Neuronal stem cell (in vitro differentiated cells): ENCODE measurements at regions not wholly inside any gene's neighbourhood (a gene's known extent, or its start where the extent isn't known, plus 50 kb on each side); places are given as distances from the start of the nearest gene placed in this dataset.

Source experiments
- DNase-seq: peaks from one replicate; pipeline ENCODE4 v3.0.0-alpha.2; 2013; ENCODE audit warnings: low spot score
- H2AFZ ChIP-seq: one replicate; pipeline ENCODE4 v1.6.1; 2013; ENCODE audit warnings: mild to moderate bottlenecking, low read length, inconsistent platforms
- H2AK5ac ChIP-seq: 2 replicates; pipeline ENCODE4 v1.6.1; 2013; ENCODE audit warnings: low read depth, mild to moderate bottlenecking, inconsistent platforms, low read length, moderate library complexity, mixed read lengths
- H2BK120ac ChIP-seq: 2 replicates; pipeline ENCODE4 v1.6.1; 2013; ENCODE audit warnings: low read depth, mild to moderate bottlenecking, inconsistent platforms, low read length, moderate library complexity, mixed read lengths
- H2BK12ac ChIP-seq: one replicate; pipeline ENCODE4 v1.6.1; 2013; ENCODE audit warnings: low read length, inconsistent platforms
- H2BK15ac ChIP-seq: 2 replicates; pipeline ENCODE4 v1.6.1; 2013; ENCODE audit warnings: mild to moderate bottlenecking, low read length, inconsistent platforms, mixed read lengths
- H2BK5ac ChIP-seq: one replicate; pipeline ENCODE4 v1.6.1; 2013; ENCODE audit warnings: inconsistent platforms, mild to moderate bottlenecking, low read length, moderate library complexity
- H3K14ac ChIP-seq: one replicate; pipeline ENCODE4 v1.6.1; 2013; ENCODE audit warnings: low read length, inconsistent platforms
- H3K18ac ChIP-seq: 2 replicates; pipeline ENCODE4 v1.6.1; 2013; ENCODE audit warnings: low read length, inconsistent platforms
- H3K23ac ChIP-seq: 2 replicates; pipeline ENCODE4 v1.6.1; 2013; ENCODE audit warnings: low read depth, mild to moderate bottlenecking, mixed read lengths, low read length, inconsistent platforms; ENCODE audit not compliant: poor library complexity
- H3K27ac ChIP-seq: replicated peaks from 3 replicates; pipeline ENCODE4 v1.5.1; 2013; ENCODE audit warnings: low read length, inconsistent platforms
- H3K27me3 ChIP-seq, 3 experiments: 2 replicates each; pipeline ENCODE4 v1.6.1; 2013; ENCODE audit warnings: low read length in 3 of 3, mild to moderate bottlenecking in 2 of 3, inconsistent platforms in 1 of 3, low read depth in 1 of 3, mixed read lengths in 1 of 3, moderate library complexity in 1 of 3; ENCODE audit not compliant: control insufficient read depth in 3 of 3, insufficient read depth in 3 of 3
- H3K36me3 ChIP-seq, 2 donors: replicated peaks in 1 of 2; 2 replicates each; pipeline ENCODE4 v1.6.1; 2013; ENCODE audit warnings: low read length in 2 of 2; ENCODE audit not compliant: control insufficient read depth in 2 of 2, insufficient read depth in 2 of 2
- H3K4ac ChIP-seq: 2 replicates; pipeline ENCODE4 v1.6.1; 2013; ENCODE audit warnings: inconsistent platforms, mild to moderate bottlenecking, low read length, moderate library complexity
- H3K4me1 ChIP-seq, 2 donors: 1 replicate in 1 of 2; 2 replicates in 1 of 2; pipeline ENCODE4 v1.6.1; 2013; ENCODE audit warnings: low read length in 2 of 2, low read depth in 1 of 2; ENCODE audit not compliant: control insufficient read depth in 2 of 2, insufficient read depth in 1 of 2
- H3K4me2 ChIP-seq: one replicate; pipeline ENCODE4 v1.6.1; 2013; ENCODE audit warnings: mild to moderate bottlenecking, low read length, inconsistent platforms; ENCODE audit not compliant: insufficient read depth, poor library complexity, severe bottlenecking
- H3K4me3 ChIP-seq, 2 donors: 2 replicates each; pipeline ENCODE4 v1.5.1; 2013; ENCODE audit warnings: low read length in 2 of 2, mild to moderate bottlenecking in 2 of 2, inconsistent platforms in 1 of 2, moderate library complexity in 1 of 2
- H3K79me1 ChIP-seq: one replicate; pipeline ENCODE4 v1.6.1; 2013; ENCODE audit warnings: low read depth, mild to moderate bottlenecking, inconsistent platforms, low read length, moderate library complexity
- H3K9ac ChIP-seq: one replicate; pipeline ENCODE4 v1.6.1; 2013; ENCODE audit warnings: mild to moderate bottlenecking, low read depth, low read length, inconsistent platforms; ENCODE audit not compliant: poor library complexity
- H3K9me3 ChIP-seq, 2 donors: replicated peaks in 1 of 2; 2 replicates each; pipeline versions ENCODE3 to v1.6.1; 2013; ENCODE audit warnings: low read length in 2 of 2, mild to moderate bottlenecking in 2 of 2, inconsistent platforms in 1 of 2, low read depth in 1 of 2, mixed read lengths in 1 of 2, moderate library complexity in 1 of 2; ENCODE audit not compliant: control insufficient read depth in 2 of 2, insufficient read depth in 1 of 2
- H4K8ac ChIP-seq: one replicate; pipeline ENCODE4 v1.6.1; 2013; ENCODE audit warnings: low read depth, mild to moderate bottlenecking, inconsistent platforms, low read length, moderate library complexity
- H4K91ac ChIP-seq: one replicate; pipeline ENCODE4 v1.6.1; 2013; ENCODE audit warnings: low read length, low read depth, mild to moderate bottlenecking, inconsistent platforms; ENCODE audit not compliant: poor library complexity
- WGBS, 2 donors: extraction: QIAGEN DNeasy Blood & Tissue Kit; methylation state at CpG; one replicate each; pipeline ENCODE4 v1.1.7; 2013; ENCODE audit warnings: missing lambda C conversion rate in 2 of 2, mixed read lengths in 1 of 2; ENCODE audit not compliant: insufficient read length in 2 of 2, insufficient replicate concordance in 1 of 2; ENCODE audit errors: extremely low coverage in 2 of 2; 5-methylcytosine and 5-hydroxymethylcytosine counted together

DNA sequence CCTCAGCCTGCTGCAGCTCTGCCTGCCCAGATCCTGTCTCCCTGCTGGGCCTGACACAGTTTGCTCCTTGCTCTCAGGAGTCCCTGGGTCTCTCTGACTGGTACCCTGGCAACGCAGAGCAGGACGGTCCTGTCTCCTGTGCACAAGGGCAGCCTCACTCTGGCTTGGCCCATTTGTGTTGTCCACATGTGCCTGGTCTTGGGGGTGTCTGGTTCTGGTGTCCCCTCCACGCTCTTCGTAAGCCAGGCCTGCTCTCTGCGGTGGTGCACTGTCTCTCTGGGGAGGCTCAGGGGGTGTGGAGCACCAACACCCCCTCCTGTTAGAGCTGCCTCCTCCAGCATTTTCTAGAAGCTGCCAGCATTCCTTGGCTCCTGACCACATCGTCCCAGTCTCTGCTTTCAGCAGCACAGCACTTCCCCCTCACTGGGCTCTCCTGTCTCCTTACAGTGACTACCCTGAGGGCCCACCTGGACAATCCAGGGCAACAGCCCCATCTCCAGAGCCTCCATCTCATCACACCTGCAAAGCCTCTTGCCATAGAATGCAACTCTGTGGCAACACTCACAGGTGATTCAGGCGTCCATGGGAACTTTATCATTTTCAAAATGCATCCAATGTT lies 235.6 kb upstream of the HS6ST1 start:
- WGBS, 2 donors, result no CpG with 5 or more reads among the region's 7 CpGs
- H2AK5ac ChIP-seq, result no peak overlapping the region
- H3K14ac ChIP-seq, result no peak overlapping the region
- H3K4me3 ChIP-seq, result no peak overlapping the region
- peak overlapping the region; percentile 70 for H2BK15ac ChIP-seq
- no peak overlapping the region for H4K8ac ChIP-seq
- no peaks in the 10 kb centered on the region for H3K79me1 ChIP-seq
- H3K18ac ChIP-seq, result peak overlapping the region; percentile 60
- no peak overlapping the region for H3K4ac ChIP-seq
- H3K4me1 ChIP-seq, result peaks cover 6 to 25% of the 10 kb centered on the region in 2 donors
- peak overlapping the region; percentile 50 for H3K23ac ChIP-seq
- H2BK5ac ChIP-seq, result peak overlapping the region; percentile 16
- H4K91ac ChIP-seq, result no peak overlapping the region
- no peak overlapping the region for H3K27ac ChIP-seq
- peaks cover 0 to 4% of the 10 kb centered on the region in 2 donors for H3K9me3 ChIP-seq
- DNase-seq, result no peak
- H2BK12ac ChIP-seq, result no peak overlapping the region
- H3K4me2 ChIP-seq, result no peak overlapping the region
- no peak overlapping the region for H2BK120ac ChIP-seq
- no peaks in the 10 kb centered on the region for H3K36me3 ChIP-seq
- H3K9ac ChIP-seq, result peak overlapping the region; percentile 56
- no peaks in the 10 kb centered on the region for H3K27me3 ChIP-seq
- H2AFZ ChIP-seq, result no peak overlapping the region

DNA sequence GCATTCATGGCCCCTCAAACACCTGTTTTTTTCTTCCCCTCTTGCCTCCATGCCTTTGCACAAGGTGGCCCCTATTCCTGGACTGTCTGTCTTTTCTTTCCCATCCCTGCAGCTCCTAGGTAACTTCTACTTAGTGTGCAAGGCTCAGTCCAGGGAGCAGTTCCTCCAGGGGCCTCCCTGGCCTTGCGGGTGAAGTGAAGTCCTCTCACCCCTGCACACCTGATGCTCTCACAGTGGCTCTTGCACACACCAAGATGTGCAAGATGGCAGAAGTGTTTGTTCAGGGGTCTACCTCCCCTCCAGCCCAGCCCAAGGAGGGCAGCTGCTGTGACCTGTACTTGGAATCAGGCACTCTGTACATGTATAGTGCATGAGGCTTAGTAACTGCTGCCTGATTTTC lies 236.8 kb upstream of the HS6ST1 start:
- Histone ChIP-seq H2BK120ac (no peak overlapping the region), H3K9me3 (peaks cover 0 to 4% of the 10 kb centered on the region in 2 donors), H3K4me1 (peaks cover 0 to 13% of the 10 kb centered on the region in 2 donors), H2AFZ (no peak overlapping the region), H2BK12ac (no peak overlapping the region), H3K27me3 (no peaks in the 10 kb centered on the region), H3K79me1 (no peaks in the 10 kb centered on the region), H3K14ac (no peak overlapping the region), H4K8ac (no peak overlapping the region), H3K18ac (no peak overlapping the region), H2AK5ac (no peak overlapping the region), H3K4ac (no peak overlapping the region), H3K9ac (no peak overlapping the region), H3K4me3 (no peak overlapping the region), H3K36me3 (no peaks in the 10 kb centered on the region), H2BK5ac (no peak overlapping the region), H4K91ac (no peak overlapping the region), H3K23ac (no peak overlapping the region), H3K4me2 (no peak overlapping the region), H2BK15ac (no peak overlapping the region), H3K27ac (no peak overlapping the region)
- DNase-seq, result no peak
- WGBS, 2 donors, result no CpG with 5 or more reads among the region's 1 CpG

- Histone ChIP-seq H3K9ac (no peak overlapping the region), H3K9me3 (peaks cover 0 to 4% of the 10 kb centered on the region in 2 donors), H3K4me2 (no peak overlapping the region), H3K27ac (no peak overlapping the region), H4K91ac (no peak overlapping the region), H3K18ac (no peak overlapping the region), H3K79me1 (no peaks in the 10 kb centered on the region), H2BK12ac (no peak overlapping the region), H2BK15ac (no peak overlapping the region), H4K8ac (no peak overlapping the region), H3K23ac (no peak overlapping the region), H2BK120ac (no peak overlapping the region), H2BK5ac (no peak overlapping the region), H3K4me3 (no peak overlapping the region), H3K4me1 (peaks cover 0 to 10% of the 10 kb centered on the region in 2 donors), H2AFZ (no peak overlapping the region), H3K14ac (no peak overlapping the region), H3K36me3 (no peaks in the 10 kb centered on the region), H3K4ac (no peak overlapping the region), H2AK5ac (no peak overlapping the region), H3K27me3 (no peaks in the 10 kb centered on the region)
- no peak for DNase-seq
- WGBS, 2 donors, result no CpG with 5 or more reads among the region's 3 CpGs
Measured at GRCh38 chr2:128556089-128556488, 237.4 kb upstream of the HS6ST1 start.

- no CpG with 5 or more reads among the region's 4 CpGs for WGBS, 2 donors
- H2BK120ac ChIP-seq, result no peak overlapping the region
- H3K36me3 ChIP-seq, result no peaks in the 10 kb centered on the region
- no peak overlapping the region for H3K4me2 ChIP-seq
- no peak overlapping the region for H3K4me3 ChIP-seq
- no peak overlapping the region for H3K9ac ChIP-seq
- no peak overlapping the region for H2BK15ac ChIP-seq
- H4K8ac ChIP-seq, result no peak overlapping the region
- H3K9me3 ChIP-seq, result peaks cover 0 to 4% of the 10 kb centered on the region in 2 donors
- H3K4me1 ChIP-seq, result peaks cover 0 to 10% of the 10 kb centered on the region in 2 donors
- no peak overlapping the region for H2BK12ac ChIP-seq
- H2BK5ac ChIP-seq, result no peak overlapping the region
- no peaks in the 10 kb centered on the region for H3K27me3 ChIP-seq
- H3K79me1 ChIP-seq, result no peaks in the 10 kb centered on the region
- no peak overlapping the region for H2AK5ac ChIP-seq
- H3K4ac ChIP-seq, result no peak overlapping the region
- H3K23ac ChIP-seq, result no peak overlapping the region
- H3K18ac ChIP-seq, result no peak overlapping the region
- no peak overlapping the region for H2AFZ ChIP-seq
- no peak overlapping the region for H4K91ac ChIP-seq
- no peak overlapping the region for H3K27ac ChIP-seq
- DNase-seq, result no peak
- no peak overlapping the region for H3K14ac ChIP-seq
Measured at GRCh38 chr2:128556633-128557032, 238.0 kb upstream of the HS6ST1 start.
